ENCODE measurements at regions not wholly inside any gene's neighbourhood (a gene's known extent, or its start where the extent isn't known, plus 50 kb on each side); places are given as distances from the start of the nearest gene placed in this dataset.

DNA sequence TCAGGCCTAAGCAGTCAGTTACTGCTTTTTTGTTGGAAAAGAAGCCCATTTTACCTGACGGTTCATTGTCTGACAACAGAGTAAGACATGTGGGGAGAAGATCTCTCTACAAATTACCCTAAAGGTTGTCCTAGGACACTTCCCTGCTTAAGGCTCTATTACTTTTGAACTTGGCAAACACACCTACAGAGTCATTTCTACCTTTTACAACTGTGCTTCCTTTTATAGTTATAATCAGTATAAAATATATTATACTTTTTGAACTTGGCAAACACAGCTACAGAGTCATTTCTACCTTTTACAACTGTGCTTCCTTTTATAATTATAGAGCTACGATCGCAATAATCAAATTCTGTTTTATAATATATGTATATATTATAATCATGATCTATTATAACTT lies 215.0 kb downstream of the TPRG1 start:
- no peak for TF ChIP-seq NR2C2 (CRISPR knock-in tag; IDR thresholded peaks at IDR 0.05)
- TF ChIP-seq, protein P1, sequence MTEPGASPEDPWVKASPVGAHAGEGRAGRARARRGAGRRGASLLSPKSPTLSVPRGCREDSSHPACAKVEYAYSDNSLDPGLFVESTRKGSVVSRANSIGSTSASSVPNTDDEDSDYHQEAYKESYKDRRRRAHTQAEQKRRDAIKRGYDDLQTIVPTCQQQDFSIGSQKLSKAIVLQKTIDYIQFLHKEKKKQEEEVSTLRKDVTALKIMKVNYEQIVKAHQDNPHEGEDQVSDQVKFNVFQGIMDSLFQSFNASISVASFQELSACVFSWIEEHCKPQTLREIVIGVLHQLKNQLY (CRISPR knock-in tag; IDR thresholded peaks at IDR 0.05), result no peak
- TF ChIP-seq, protein P2, sequence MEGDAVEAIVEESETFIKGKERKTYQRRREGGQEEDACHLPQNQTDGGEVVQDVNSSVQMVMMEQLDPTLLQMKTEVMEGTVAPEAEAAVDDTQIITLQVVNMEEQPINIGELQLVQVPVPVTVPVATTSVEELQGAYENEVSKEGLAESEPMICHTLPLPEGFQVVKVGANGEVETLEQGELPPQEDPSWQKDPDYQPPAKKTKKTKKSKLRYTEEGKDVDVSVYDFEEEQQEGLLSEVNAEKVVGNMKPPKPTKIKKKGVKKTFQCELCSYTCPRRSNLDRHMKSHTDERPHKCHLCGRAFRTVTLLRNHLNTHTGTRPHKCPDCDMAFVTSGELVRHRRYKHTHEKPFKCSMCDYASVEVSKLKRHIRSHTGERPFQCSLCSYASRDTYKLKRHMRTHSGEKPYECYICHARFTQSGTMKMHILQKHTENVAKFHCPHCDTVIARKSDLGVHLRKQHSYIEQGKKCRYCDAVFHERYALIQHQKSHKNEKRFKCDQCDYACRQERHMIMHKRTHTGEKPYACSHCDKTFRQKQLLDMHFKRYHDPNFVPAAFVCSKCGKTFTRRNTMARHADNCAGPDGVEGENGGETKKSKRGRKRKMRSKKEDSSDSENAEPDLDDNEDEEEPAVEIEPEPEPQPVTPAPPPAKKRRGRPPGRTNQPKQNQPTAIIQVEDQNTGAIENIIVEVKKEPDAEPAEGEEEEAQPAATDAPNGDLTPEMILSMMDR (IDR thresholded peaks at IDR 0.05), result no peak

Data from WTC11 (cell line).